ENCODE measurements at regions not wholly inside any gene's neighbourhood (a gene's known extent, or its start where the extent isn't known, plus 50 kb on each side); places are given as distances from the start of the nearest gene placed in this dataset.
"Not testable (repeated sequence)": the region's sequence is repeated elsewhere in the genome, so short reads cannot be mapped to it uniquely, and the experiment has no call there.

GRCh38 chr14:55912344-55912743, 205.9 kb upstream of the PELI2 start:
- WGBS (ENCODE audit: insufficient coverage, low coverage, low lambda C conversion rate, missing lambda C conversion rate), result 53% methylated on average over 2 of the region's 5 CpGs
- Histone ChIP-seq H3K4me3 (no peak overlapping the region), H3K27me3 (no peaks in the 10 kb centered on the region), H3K4me1 (no peaks in the 10 kb centered on the region), H3K27ac (no peak overlapping the region), H3K36me3 (no peaks in the 10 kb centered on the region), H3K9me3 (no peaks in the 10 kb centered on the region)
- TF ChIP-seq CTCF (IDR thresholded peaks at IDR 0.05), result no peak
- TF ChIP-seq POLR2A (IDR thresholded peaks at IDR 0.05), result no peak
- DNase-seq (no peak), ATAC-seq (no peak)
- intact Hi-C loops (cut with DNase I), result no loop called here

- 57% methylated on average over 6 of the region's 8 CpGs for WGBS (ENCODE audit: insufficient coverage, low coverage, low lambda C conversion rate, missing lambda C conversion rate)
- Histone ChIP-seq H3K4me1 (no peaks in the 10 kb centered on the region), H3K27ac (no peak overlapping the region), H3K36me3 (no peaks in the 10 kb centered on the region), H3K4me3 (no peak overlapping the region), H3K27me3 (no peaks in the 10 kb centered on the region), H3K9me3 (no peaks in the 10 kb centered on the region)
- no peak for DNase-seq
- intact Hi-C loops (cut with DNase I), result no loop called here
- ATAC-seq, result peak in 2 of 4 donors; percentile 24 to 52
- TF ChIP-seq POLR2A (IDR thresholded peaks at IDR 0.05) (no peak), CTCF (IDR thresholded peaks at IDR 0.05) (no peak)
Observed at GRCh38 chr14:55913324-55914025, 204.7 kb upstream of the PELI2 start.

GRCh38 chr14:55914771-55915170, 203.4 kb upstream of the PELI2 start:
- H3K27ac ChIP-seq, result no peak overlapping the region
- no peak for ATAC-seq

GRCh38 chr14:55915456-55915855, 202.8 kb upstream of the PELI2 start:
- ATAC-seq (no peak), DNase-seq (no peak)
- Histone ChIP-seq H3K9me3 (no peaks in the 10 kb centered on the region), H3K27me3 (no peaks in the 10 kb centered on the region), H3K27ac (no peak overlapping the region), H3K4me3 (no peak overlapping the region), H3K4me1 (no peaks in the 10 kb centered on the region), H3K36me3 (no peaks in the 10 kb centered on the region)
- TF ChIP-seq POLR2A (IDR thresholded peaks at IDR 0.05), result no peak
- 50% methylated on average over 1 of the region's 1 CpG for WGBS (ENCODE audit: insufficient coverage, low coverage, low lambda C conversion rate, missing lambda C conversion rate)
- intact Hi-C loops (cut with DNase I), result no loop called here

More at GRCh38 chr14:55914771-55915170, 203.4 kb upstream of the PELI2 start:
- Histone ChIP-seq H3K36me3 (no peaks in the 10 kb centered on the region), H3K27me3 (no peaks in the 10 kb centered on the region), H3K4me3 (no peak overlapping the region), H3K9me3 (no peaks in the 10 kb centered on the region), H3K4me1 (no peaks in the 10 kb centered on the region)
- no peak for DNase-seq
- intact Hi-C loops (cut with DNase I), result no loop called here
- TF ChIP-seq CTCF (IDR thresholded peaks at IDR 0.05) (no peak), POLR2A (IDR thresholded peaks at IDR 0.05) (no peak)

- H3K4me1 ChIP-seq; H3K9me3 ChIP-seq; H3K36me3 ChIP-seq; intact Hi-C loops (cut with DNase I); DNase-seq; H3K4me3 ChIP-seq; ATAC-seq; H3K27me3 ChIP-seq; H3K27ac ChIP-seq: not testable (repeated sequence)
- 88% methylated on average over 6 of the region's 13 CpGs for WGBS (ENCODE audit: insufficient coverage, low coverage, low lambda C conversion rate, missing lambda C conversion rate)
Observed at GRCh38 chr14:55919800-55920199, 198.4 kb upstream of the PELI2 start.

- whole genome bisulfite sequencing (ENCODE audit: insufficient coverage, low coverage, low lambda C conversion rate, missing lambda C conversion rate), result 20% methylated on average over 1 of the region's 1 CpG
- Histone ChIP-seq H3K36me3 (no peaks in the 10 kb centered on the region), H3K27me3 (no peaks in the 10 kb centered on the region), H3K4me1 (no peaks in the 10 kb centered on the region), H3K4me3 (no peak overlapping the region), H3K9me3 (no peaks in the 10 kb centered on the region), H3K27ac (no peak overlapping the region)
- no peak for TF ChIP-seq POLR2A (IDR thresholded peaks at IDR 0.05)
- TF ChIP-seq CTCF (IDR thresholded peaks at IDR 0.05), result no peak
- no peak for DNase-seq
- intact Hi-C loops (cut with DNase I), result no loop called here
- no peak for ATAC-seq
Observed at GRCh38 chr14:55921511-55921910, 196.7 kb upstream of the PELI2 start.
